Stimulated activated CD4-positive, alpha-beta T cell treated with anti-CD3 and anti-CD28 coated beads, TNF-alpha, amount 100 ng/mL, for 4 hours (primary cell): ENCODE measurements at regions not wholly inside any gene's neighbourhood (a gene's known extent, or its start where the extent isn't known, plus 50 kb on each side); places are given as distances from the start of the nearest gene placed in this dataset.

Experiments used
- DNase-seq, 3 experiments: peaks; one replicate each; pipeline ENCODE4 v3.0.0-alpha.2; 2020; ENCODE audit warnings: low read depth in 3 of 3

GRCh38 chrX:4263030-4263803 lies 549.8 kb upstream of the PRKX start:
- no peak for DNase-seq

GRCh38 chrX:4253092-4253491 lies 539.6 kb upstream of the PRKX start:
- no peak for DNase-seq

GRCh38 chrX:4249401-4249800 lies 536.0 kb upstream of the PRKX start:
- DNase-seq, result no peak

GRCh38 chrX:4243759-4244158 lies 530.3 kb upstream of the PRKX start:
- no peak for DNase-seq

- DNase-seq, result no peak
Measured at GRCh38 chrX:4240541-4241194, 527.2 kb upstream of the PRKX start.

GRCh38 chrX:4239650-4240540 lies 526.4 kb upstream of the PRKX start:
- no peak for DNase-seq

- DNase-seq, result no peak
Measured at GRCh38 chrX:4238916-4239315, 525.5 kb upstream of the PRKX start.

GRCh38 chrX:4225086-4225485 lies 511.6 kb upstream of the PRKX start:
- no peak for DNase-seq

- no peak for DNase-seq
Measured at GRCh38 chrX:4206941-4207340, 493.5 kb upstream of the PRKX start.

GRCh38 chrX:4197971-4198370 lies 484.5 kb upstream of the PRKX start:
- no peak for DNase-seq

GRCh38 chrX:4193500-4194155 lies 480.2 kb upstream of the PRKX start:
- no peak for DNase-seq

GRCh38 chrX:4186331-4186730 lies 472.9 kb upstream of the PRKX start:
- no peak for DNase-seq

GRCh38 chrX:4185086-4185485 lies 471.6 kb upstream of the PRKX start:
- DNase-seq, result no peak

- DNase-seq, result no peak
Measured at GRCh38 chrX:4182408-4182806, 469.0 kb upstream of the PRKX start.

GRCh38 chrX:4181782-4182407 lies 468.4 kb upstream of the PRKX start:
- no peak for DNase-seq

GRCh38 chrX:4179031-4179430 lies 465.6 kb upstream of the PRKX start:
- DNase-seq, result no peak

GRCh38 chrX:4175221-4175620 lies 461.8 kb upstream of the PRKX start:
- DNase-seq, result no peak

GRCh38 chrX:4173743-4174142 lies 460.3 kb upstream of the PRKX start:
- DNase-seq, result no peak

GRCh38 chrX:4151798-4152197 lies 438.3 kb upstream of the PRKX start:
- no peak for DNase-seq

- DNase-seq, result no peak
Measured at GRCh38 chrX:4150259-4150658, 436.8 kb upstream of the PRKX start.

- DNase-seq, result no peak
Measured at GRCh38 chrX:4129626-4130025, 416.2 kb upstream of the PRKX start.
